NCI-H82 treated with DMSO at 0.1 percent for 48 hours (cell line): ENCODE measurements at regions not wholly inside any gene's neighbourhood (a gene's known extent, or its start where the extent isn't known, plus 50 kb on each side); places are given as distances from the start of the nearest gene placed in this dataset.
"Not testable (repeated sequence)": the region's sequence is repeated elsewhere in the genome, so short reads cannot be mapped to it uniquely, and the experiment has no call there.

ENCODE experiments used
- DNase-seq: peaks from one replicate; lab custom pipeline; 2025; ENCODE audit not compliant: unreplicated experiment; lab: John Stamatoyannopoulos, UW

GRCh38 chr4:171538601-171539100, 274.6 kb upstream of the GALNTL6 start:
- no peak for DNase-seq

- no peak for DNase-seq
Observed at GRCh38 chr4:171534391-171534790, 278.8 kb upstream of the GALNTL6 start.

- DNase-seq, result no peak
Observed at GRCh38 chr4:171532968-171533367, 280.2 kb upstream of the GALNTL6 start.

- DNase-seq, result no peak
Observed at GRCh38 chr4:171524903-171525302, 288.3 kb upstream of the GALNTL6 start.

GRCh38 chr4:171521726-171522125, 291.5 kb upstream of the GALNTL6 start:
- DNase-seq, result no peak

GRCh38 chr4:171519457-171519856, 293.7 kb upstream of the GALNTL6 start:
- no peak for DNase-seq

- DNase-seq, result no peak
Observed at GRCh38 chr4:171517883-171518282, 295.3 kb upstream of the GALNTL6 start.

GRCh38 chr4:171516694-171517093, 296.5 kb upstream of the GALNTL6 start:
- DNase-seq, result no peak

GRCh38 chr4:171484681-171485080, 328.5 kb upstream of the GALNTL6 start:
- DNase-seq, result no peak

GRCh38 chr4:171478181-171478580, 335.0 kb upstream of the GALNTL6 start:
- no peak for DNase-seq

GRCh38 chr4:171475111-171475510, 338.1 kb upstream of the GALNTL6 start:
- not testable (repeated sequence) for DNase-seq

GRCh38 chr4:171473155-171473554, 340.0 kb upstream of the GALNTL6 start:
- DNase-seq, result no peak

GRCh38 chr4:171472230-171472629, 341.0 kb upstream of the GALNTL6 start:
- DNase-seq, result no peak

GRCh38 chr4:171464499-171464898, 348.7 kb upstream of the GALNTL6 start:
- DNase-seq, result no peak

- DNase-seq, result no peak
Observed at GRCh38 chr4:171461191-171461590, 352.0 kb upstream of the GALNTL6 start.

- no peak for DNase-seq
Observed at GRCh38 chr4:171448919-171449481, 364.2 kb upstream of the GALNTL6 start.

- no peak for DNase-seq
Observed at GRCh38 chr4:171448358-171448757, 364.8 kb upstream of the GALNTL6 start.

GRCh38 chr4:171441300-171441941, 371.8 kb upstream of the GALNTL6 start:
- DNase-seq, result no peak

GRCh38 chr4:171433674-171434073, 379.5 kb upstream of the GALNTL6 start:
- no peak for DNase-seq

- no peak for DNase-seq
Observed at GRCh38 chr4:171432536-171432935, 380.7 kb upstream of the GALNTL6 start.

- DNase-seq, result no peak
Observed at GRCh38 chr4:171430495-171430894, 382.7 kb upstream of the GALNTL6 start.

GRCh38 chr4:171397175-171397574, 416.0 kb upstream of the GALNTL6 start:
- DNase-seq, result no peak

GRCh38 chr4:171390626-171391025, 422.6 kb upstream of the GALNTL6 start:
- no peak for DNase-seq
